CD4-positive, alpha-beta T cell treated with Interleukin-17A for 4 hours (primary cell): ENCODE measurements at regions not wholly inside any gene's neighbourhood (a gene's known extent, or its start where the extent isn't known, plus 50 kb on each side); places are given as distances from the start of the nearest gene placed in this dataset.

ENCODE experiments used
- DNase-seq: peaks from one replicate; pipeline ENCODE4 v3.0.0-alpha.2; 2020; ENCODE audit warnings: mixed read lengths

DNA sequence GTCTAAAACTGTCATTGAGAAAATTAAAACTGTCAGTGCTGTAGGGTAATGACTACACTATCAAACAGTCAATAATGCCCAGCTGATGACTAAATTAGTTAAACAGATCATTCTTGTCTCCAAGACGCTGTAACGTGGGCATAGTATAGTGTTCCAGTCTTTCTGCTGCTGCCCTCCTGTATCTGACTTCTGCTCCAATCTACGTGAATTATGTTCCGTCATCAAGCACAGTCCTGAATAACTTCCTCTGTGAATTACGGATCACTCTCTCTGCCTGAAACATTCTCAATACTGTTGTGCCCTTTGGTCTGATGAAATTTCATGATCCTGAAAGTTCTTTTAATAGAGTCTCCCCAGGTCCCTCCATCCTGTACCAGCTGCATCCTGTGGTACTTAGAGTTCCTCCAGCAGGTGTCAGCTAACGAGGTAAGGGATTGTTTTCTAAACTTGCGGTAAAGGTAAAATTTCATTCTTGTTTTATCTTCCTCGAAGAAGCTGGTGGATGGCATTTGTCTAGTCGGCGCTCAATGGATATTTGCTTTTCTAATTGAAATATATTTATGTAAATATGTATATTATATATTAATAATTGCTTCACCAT, 393.5 kb upstream of the ADARB2 start:
- no peak for DNase-seq

DNA sequence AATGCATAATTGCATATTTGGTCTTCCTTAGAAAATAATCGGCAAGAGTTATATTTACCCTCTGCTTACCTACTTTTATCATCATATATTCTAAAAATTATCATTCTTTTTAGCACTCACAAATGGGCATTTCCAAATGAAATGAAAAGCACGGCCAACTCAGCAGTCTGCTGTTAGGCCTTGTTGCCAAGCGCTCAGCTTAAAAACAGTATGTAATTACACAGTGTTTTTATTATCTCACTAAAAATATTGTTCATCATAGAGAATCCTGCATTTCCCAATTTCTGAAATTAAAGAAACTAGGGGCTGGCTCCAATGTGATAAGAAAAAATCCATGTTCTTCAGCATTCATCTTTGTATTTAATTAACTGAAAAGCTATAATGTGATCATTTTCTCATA, 391.7 kb upstream of the ADARB2 start:
- DNase-seq: no peak

DNA sequence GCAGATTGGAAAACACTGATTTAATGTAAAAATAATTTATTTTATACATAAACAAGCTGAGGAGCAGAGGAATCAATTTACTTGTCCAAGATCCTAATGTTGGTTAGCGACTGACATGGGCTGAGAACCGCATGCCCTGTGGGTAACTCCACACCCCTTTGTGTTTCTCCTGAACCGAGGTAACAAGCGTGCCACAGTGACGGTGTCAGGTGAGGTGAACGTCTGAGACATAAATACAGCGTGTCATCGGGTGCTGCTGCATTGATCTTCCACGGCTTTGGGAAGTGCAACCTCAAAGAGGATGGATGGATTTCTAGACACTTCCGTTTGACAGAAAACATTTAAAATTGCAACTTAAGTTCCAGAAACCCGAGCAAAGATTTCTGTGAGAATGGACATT, 386.8 kb upstream of the ADARB2 start:
- no peak for DNase-seq

DNA sequence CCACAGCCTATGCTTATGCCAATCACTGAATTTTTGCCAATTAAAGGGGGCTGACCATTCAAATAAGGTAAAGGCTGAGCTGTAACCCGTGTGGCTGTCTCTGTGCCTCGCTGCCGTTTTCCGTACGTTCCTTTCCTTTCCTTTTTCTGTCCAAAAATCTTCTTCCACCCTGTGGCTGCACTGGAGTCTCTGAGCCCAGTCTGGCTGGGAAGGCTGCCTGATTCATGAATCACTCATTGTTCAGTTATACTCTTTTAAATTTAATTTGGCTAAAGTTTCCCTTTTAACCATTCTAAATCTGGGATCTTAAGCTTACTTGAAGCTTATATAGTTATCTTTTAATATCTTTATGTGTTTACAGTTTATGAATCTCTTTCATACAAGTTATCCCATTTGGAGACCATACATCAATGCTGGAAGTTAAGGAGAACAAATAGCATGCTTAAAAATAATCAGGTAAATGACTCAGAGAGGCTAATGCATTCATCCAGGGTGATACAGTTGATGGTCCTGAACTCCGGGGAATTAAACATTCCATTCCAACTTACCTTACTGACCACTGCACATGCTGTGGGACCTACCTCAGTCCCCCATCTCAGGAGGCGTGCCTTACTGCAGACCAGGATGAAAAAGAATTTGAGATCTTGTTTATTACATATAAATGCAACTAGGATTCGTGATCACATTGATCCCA, 385.3 kb upstream of the ADARB2 start:
- DNase-seq: no peak

DNA sequence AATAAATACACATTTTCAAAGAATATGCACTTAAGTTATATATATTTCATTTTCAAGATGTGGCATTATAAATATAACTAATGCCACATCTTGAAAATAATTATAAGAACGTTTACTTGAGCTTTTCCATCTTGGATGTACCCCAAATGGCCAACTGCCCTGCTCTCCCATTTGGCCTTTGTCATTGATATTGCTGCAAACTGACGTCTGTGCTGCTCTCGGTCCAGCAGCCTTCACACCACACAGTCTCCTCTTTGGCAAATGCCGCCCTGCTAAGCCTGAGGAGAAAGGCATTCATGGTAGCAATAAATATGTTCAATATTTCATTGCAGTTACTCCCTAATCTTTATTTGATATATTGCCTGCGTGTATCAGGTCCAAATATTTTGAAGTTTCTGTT, 384.6 kb upstream of the ADARB2 start:
- DNase-seq: no peak

DNA sequence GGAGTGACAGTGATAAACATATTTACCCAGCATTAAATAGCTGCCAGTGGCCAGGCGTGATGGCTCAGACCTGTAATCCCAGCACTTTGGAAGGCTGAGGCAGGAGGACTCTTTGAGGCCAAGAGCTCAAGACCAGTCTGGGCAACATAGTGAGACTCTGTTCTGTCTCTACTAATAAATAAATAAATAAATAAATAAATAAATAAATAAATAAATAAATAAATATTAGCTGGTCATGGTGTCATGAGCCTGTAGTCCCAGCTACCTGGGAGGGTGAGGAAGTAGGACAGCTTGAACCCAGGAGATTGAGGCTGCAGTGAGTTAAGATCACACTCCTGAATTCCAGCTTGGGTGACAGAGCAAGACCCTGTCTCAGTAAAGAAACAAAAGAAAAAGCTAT, 384.0 kb upstream of the ADARB2 start:
- DNase-seq: no peak

DNA sequence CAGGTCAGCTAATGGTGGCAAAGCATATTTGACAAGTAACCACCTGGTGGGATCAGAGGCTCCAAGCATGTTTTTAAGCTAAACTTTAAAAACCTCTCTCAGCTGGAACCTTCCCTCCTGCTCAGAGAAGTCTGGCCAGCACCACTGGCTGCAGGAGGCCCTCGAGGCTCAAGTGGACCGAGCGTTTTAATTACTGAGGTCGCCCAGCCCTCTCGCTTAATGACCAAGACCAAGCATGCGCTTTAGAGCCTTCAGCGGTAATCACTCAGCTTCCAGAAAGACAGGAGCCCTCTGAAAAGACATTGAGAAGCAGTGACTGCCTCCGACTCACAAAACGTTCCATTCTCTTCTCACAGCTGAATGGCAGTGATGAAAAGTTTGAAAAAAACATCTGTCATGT, 383.4 kb upstream of the ADARB2 start:
- DNase-seq: no peak

DNA sequence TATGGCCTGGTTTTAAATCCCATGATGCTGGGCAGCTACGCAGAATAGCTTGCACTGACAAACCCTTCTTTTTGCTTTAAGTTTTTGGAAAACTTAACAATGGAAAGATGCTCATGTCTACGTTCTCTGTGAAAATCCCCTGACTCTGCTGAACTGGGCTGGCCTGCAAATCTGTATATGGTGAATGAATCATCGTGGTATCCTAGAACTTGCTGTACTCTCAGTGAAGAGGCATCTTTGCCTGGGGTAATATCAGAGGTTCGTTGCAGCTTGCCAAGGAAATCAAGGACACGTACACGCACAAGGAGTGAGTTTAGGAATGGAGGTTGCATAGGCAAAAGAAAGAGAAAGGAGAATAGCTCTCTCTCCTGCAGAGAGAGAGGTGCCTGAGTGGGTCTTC, 382.0 kb upstream of the ADARB2 start:
- no peak for DNase-seq

DNA sequence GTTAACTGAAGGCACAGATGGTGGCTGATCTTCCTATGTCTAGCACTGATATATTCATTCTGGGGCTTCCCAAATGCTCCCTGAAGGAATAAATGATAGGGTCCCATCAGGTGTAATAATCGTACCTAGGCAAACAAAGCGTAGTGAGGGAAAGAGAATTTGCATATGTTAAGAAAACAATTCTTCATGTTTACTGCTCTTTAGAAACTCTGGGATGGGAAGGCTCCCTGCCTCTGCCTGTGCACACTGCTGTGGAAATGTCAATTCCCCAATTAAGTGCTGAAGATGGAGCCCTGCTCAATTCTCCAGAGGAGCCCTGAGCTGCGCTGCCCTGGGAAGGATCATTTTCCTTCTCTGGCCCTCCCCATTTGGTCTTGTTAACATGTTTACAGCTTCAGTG, 380.9 kb upstream of the ADARB2 start:
- no peak for DNase-seq

DNA sequence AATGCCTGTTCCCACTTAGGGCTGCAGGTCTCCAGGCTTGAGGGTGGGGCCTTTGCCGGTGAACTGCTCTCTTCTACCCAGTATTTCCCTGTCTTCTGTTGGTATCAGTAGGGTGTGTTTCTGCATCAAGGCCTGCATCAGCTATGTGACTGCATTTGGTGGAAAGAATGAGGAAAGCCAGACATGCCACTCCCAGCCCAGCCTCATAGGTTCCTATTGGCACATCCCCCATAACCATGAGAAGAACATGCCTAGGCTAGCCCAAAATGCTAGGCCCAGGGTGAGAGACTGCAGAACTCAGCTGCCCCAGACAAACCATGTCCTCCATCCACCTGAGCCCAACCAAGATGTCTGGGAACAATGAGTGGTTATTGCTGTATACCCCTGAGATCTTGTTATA, 380.3 kb upstream of the ADARB2 start:
- no peak for DNase-seq

DNA sequence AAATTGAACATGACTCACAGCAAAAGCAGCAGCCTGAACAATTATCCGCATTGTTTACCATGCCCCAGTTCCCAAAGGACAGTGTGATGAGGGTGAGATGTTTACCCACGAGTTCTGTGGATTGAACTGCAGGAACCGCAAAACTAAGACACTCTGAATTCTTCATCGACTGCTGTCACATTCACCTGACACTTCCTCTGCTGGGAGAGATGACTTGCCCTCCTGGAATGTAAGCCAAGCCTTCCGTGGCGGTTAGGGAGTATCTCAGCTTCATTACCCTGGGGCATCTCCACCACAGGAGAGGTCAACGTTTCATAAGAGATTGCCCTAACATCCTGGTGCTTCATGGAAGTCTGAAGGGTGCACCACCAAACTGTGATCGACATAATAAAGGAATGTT, 374.6 kb upstream of the ADARB2 start:
- DNase-seq: no peak

DNA sequence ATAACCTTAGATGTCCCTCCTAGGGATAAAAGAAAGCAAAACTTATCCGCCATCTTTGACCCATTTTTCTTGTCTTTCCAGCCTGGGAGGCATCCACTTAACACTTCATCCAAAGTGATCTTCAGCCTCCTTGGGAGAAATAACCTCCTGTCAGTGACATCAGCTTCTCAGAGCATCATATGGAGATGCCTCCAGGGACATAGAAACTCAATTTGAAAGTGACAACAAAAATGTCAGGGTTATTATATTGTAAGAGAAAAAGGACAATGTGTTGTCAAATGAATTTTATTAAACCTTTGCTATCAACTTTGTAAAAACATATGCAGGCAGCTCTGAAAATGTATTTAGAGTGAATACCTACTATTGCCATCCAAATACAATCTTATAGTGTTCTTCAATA, 371.2 kb upstream of the ADARB2 start:
- DNase-seq: no peak

DNA sequence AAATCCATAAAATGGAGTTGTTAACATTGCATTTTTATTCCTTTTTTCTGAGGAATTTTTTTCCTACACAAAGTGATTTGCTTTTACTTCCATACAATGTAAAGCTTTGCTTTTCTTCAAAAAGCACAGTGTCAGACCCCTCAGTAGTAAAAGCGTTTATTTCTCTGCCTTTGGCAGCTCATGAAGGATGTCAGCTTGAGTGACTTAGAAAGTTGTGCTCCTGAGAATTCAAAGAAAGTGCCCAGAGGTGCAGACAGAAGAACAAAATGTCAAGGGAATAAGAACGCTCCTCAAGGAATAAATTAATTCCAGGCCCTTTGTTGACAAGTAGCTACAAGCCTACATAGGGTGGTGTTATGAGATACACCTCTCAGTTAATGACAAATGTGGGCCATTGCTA, 369.3 kb upstream of the ADARB2 start:
- no peak for DNase-seq

DNA sequence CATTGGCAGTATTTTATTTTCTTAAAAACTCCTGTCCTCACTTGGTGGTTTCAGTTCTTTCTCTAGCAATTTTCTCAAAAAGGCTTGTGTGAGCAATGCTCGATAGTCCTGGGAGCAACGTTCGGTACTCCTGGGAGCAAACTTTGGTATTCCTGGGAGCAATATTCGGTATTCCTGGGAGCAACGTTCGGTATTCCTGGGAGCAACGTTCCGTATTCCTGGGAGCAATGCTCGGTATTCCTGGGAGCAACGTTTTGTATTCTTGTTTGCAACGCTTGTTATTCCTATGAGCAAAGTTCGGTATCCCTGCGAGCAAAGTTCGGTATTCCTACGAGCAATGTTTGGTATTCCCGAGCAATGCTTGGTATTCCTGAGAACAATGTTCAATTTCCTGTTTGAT, 362.0 kb upstream of the ADARB2 start:
- DNase-seq: no peak

DNA sequence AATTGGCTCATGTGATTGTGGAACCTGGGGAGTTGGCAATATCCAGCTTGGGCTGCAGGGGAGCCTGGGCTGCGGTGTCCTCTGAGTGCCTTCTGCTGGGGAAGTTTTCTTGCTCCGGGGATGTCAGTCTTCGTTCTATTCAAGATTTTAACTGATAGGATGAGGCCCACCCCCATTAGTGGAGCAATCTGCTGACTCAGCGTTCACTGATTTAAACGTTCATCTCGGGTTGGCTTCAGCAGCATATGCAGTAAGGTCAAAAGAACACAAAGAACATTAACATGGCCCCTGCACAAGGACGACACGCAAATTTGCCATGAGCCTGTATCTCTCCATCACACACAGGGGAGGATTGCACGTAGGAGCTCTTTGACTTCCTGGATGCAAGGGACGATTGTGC, 360.6 kb upstream of the ADARB2 start:
- no peak for DNase-seq

DNA sequence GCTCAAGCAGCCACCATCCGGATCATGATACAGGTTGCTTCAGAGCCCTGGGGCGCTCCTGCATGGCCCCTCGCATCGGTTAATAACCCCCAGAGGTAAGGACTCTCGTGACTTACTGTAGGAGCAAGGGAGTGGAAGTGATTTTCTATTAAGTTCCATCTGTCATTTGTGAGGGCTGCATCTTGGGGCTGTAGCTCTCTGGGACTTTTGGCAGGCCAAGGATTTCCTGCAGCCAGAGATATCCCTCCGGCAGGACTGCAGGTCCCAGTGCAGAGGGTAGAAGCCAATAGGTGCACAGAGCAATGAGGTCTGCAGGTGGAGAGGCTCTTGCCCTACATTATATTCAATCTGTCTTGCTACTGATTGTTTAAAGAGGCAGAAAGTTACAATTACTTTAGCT, 356.8 kb upstream of the ADARB2 start:
- no peak for DNase-seq

DNA sequence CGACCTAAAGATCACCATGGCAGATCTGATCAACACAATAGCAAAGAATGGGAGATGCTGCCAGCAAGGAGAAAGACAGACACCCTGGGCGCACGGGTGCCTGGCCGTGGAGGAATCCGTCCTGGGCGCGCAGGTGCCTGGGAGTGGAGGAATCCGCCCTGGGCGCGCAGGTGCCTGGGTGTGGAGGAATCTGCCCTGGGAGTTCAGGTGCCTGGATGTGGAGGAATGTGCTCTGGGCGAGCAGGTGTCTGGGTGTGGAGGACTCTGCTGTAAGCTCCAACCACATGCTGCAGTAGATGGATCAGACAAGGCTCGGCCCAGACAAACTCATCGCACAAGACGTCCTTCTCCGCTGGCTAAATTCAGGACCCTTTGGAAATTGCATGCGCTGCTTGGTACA, 346.3 kb upstream of the ADARB2 start:
- DNase-seq: no peak

DNA sequence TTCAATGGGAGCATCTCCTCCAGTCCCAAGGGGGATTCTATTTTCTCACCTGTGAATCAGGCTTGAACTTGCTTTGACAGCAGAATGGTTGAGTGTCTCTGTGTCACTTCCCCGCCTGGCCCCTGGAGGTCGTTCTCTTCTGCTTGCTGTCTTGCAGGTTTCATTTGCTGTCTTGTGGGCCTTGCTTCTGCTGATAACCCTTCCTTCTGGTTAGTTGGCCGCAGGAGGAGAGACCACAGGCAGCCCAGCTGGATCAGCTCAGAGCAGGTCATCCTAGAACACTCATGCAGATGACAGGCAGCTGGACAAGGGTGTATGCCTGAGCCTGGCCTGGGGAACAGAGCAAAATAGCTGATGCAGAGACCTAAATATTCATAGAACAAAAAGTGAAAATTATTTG, 344.2 kb upstream of the ADARB2 start:
- DNase-seq: no peak

DNA sequence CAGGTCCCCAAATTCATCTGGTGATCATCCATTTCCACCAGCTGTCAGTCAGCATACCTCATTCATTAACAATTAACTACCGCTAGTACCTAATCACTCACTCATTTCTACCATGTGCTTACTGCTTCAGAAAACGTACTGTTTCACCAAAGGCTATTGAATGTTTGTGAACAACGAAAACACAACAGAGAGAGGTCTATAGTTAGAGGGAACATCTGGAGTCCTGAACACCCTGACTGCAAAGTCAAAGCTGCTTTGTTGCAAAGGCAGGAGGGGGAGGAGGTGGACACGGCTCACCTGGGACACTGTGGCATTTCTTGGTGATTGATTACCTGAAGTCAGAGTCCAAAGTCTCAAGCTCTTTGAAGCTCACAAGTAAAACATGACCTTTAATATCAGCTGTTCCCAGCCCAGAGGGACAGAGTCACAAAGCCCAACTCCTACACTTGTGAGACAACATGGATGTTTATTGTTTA, 342.3 kb upstream of the ADARB2 start:
- no peak for DNase-seq

DNA sequence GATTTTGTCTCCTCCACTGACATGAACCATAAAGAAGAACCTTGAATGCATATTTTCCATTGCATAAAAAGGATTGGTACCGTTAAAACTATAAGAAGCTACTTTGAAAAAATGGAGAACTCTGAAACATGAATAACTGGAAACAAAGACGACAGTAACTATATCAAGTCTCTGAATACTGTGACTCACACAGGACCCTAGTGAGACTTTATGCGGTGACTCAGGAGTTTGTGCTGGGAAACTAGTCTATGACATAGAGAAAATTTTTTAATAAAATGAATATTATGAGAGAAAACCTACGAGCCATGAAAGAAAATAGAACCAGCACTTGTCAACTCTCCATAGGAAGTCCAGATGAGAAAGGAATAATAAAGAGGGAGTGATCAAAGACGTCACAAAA, 339.9 kb upstream of the ADARB2 start:
- no peak for DNase-seq

DNA sequence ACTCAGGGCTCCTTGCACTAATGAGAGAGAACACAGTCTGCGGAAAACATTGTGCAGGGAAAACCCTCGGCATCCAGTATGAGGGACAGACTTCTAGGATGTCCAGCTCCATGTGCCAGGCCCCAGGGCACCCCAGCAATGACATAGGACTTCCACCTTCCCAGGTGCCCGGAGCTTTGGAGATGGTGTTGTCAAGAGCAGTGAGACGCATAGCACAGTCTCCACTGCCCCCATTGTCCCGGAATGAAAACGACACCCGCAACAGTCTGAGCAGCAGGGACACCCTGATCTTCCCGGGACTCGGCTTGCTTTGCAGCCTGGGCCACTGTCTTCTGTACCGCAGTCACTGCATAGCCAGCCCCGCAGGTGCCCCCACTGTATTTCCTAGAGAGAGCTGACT, 339.2 kb upstream of the ADARB2 start:
- no peak for DNase-seq

DNA sequence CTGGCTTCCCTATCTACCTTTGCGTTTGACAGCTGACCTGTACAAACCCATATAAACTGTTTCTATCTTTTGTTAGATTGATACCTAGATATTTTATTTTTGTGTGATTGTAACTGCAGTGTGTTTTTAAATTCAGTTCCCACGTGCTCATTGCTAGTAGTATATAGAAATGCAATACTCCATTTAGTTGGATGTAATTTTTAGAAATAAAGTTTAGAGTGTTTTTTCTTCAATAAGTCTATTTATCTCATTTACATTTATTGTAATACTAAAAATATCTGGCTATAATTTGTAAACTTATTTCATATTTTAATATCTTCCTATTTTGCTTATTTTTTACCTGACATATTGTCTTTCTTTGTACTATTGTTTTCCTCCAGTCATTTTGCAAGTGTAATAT, 329.7 kb upstream of the ADARB2 start:
- DNase-seq: no peak

DNA sequence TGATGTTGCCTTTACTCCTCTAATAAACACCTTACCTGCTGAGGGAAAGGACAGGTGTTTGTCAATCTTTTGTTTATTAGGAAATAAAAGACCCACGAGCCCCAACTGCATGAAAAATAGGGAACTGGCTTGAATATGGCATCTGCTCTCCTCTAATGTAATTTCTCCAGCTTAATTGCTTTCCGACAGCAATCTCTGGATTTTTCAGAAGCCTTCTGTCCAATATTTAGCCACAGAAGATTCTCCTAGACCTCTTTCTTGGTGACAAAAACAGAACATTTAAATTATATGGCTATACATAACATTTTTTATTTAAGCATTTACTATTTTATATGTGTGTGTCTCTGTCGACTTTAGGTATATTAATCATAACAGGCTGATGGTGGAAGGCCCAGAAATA, 317.4 kb upstream of the ADARB2 start:
- no peak for DNase-seq

DNA sequence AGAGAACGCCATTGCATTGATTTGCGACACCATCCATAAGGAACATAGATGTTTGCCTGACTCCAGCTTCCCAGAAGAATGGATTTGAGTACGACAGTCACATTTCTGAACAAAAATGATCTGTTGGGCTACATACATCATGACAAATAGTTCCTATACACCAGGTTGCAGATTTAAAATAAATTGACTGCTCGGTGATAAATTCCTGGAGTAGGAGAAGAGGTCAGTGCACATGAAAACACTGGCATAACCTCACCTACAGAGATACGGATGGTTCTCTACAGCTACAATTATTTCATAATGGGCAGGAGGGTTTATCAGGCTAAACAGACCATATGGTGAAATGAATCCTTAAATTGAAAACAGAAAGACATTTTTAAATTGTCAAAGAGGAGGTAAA, 316.5 kb upstream of the ADARB2 start:
- no peak for DNase-seq

DNA sequence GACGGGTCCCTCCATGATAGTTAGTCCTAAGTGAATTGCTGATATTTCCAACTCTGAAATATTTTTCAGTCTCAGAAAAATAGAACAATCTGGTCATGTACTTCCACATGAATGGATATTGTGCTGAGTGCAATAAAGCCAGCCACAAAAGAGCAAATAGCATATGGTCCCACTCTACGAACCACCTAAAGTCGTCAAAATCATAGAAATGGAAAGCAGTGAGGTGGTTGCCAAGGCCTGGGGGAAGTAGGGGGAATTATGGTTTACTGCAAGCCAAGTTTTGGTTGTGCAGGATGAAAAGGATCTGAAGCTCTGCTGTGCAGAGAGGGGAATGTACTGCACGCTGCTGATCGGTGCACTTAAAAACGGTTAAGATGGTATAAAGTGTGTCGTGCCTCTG, 313.8 kb upstream of the ADARB2 start:
- DNase-seq: no peak
